ENCODE measurements at regions not wholly inside any gene's neighbourhood (a gene's known extent, or its start where the extent isn't known, plus 50 kb on each side); places are given as distances from the start of the nearest gene placed in this dataset.

DNA sequence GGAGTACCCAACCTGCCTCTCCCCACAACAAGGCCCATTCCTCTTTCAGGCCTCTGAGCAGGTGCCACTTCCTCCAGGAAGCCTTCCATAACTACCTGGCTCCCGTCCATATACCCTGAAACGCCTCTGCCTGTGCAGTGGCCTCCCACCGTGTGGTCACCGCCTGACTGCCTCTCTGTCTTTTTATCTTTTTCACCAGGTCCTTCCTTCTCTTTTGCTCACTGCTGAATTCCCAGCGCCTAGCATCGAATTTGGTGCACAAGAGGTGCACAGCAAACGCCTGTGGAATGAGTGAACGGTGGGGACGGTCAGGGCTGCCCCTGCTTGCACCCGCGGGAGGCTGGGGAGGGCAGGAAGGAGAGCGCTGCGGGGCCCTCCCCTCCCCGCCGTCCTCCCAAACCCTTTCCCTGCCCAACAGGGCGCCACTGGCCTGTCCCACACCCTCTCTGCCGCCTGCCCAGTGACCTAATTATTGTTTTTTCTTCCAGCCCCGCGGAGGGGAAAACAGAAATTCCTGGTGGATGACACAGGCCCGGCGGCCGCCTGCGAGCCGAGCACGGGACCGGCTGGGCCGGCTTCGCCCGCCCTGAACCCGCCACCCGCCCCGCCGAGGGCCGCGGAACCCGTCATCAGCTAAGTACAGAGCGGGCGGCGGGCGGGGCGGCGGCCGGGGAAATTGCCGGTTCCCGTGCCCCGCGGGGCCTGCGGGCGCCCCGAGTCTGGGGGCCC is 140.1 kb downstream of the SMAD6 start:
- Histone ChIP-seq H3K4me3 (ENCODE audit: low read depth, low read length, poor library complexity, severe bottlenecking) (peak overlapping the region; percentile 43), H2AFZ (ENCODE audit: low read length) (no peak overlapping the region), H3K4me1 (ENCODE audit: insufficient read depth, low read length, severe bottlenecking) (peaks cover 7% of the 10 kb centered on the region), H3K9me3 (ENCODE audit: low read length) (no peaks in the 10 kb centered on the region), H3F3A (ENCODE audit: insufficient read depth, low read length) (no peaks in the 10 kb centered on the region), H3K79me2 (ENCODE audit: insufficient read depth, low read length) (no peaks in the 10 kb centered on the region), H3K9ac (ENCODE audit: low read length) (no peak overlapping the region; the same call in 1 of the 2 replicates), H3K27me3 (ENCODE audit: insufficient read depth, low read length) (peaks cover 4% of the 10 kb centered on the region), H4K20me1 (ENCODE audit: insufficient read depth, low read length) (no peaks in the 10 kb centered on the region), H3K27ac (ENCODE audit: low read depth, low read length, poor library complexity, severe bottlenecking) (no peak overlapping the region), H3K36me3 (ENCODE audit: insufficient read depth, low read length) (no peaks in the 10 kb centered on the region), H3K4me2 (ENCODE audit: low read length) (peak overlapping the region; percentile 67), H3K9me2 (ENCODE audit: low read depth, low read length) (no peaks in the 10 kb centered on the region)
- no peak for TF ChIP-seq EZH2 (IDR thresholded peaks at IDR 0.05; ENCODE audit: borderline replicate concordance, low read length)
- TF ChIP-seq, protein P1, sequence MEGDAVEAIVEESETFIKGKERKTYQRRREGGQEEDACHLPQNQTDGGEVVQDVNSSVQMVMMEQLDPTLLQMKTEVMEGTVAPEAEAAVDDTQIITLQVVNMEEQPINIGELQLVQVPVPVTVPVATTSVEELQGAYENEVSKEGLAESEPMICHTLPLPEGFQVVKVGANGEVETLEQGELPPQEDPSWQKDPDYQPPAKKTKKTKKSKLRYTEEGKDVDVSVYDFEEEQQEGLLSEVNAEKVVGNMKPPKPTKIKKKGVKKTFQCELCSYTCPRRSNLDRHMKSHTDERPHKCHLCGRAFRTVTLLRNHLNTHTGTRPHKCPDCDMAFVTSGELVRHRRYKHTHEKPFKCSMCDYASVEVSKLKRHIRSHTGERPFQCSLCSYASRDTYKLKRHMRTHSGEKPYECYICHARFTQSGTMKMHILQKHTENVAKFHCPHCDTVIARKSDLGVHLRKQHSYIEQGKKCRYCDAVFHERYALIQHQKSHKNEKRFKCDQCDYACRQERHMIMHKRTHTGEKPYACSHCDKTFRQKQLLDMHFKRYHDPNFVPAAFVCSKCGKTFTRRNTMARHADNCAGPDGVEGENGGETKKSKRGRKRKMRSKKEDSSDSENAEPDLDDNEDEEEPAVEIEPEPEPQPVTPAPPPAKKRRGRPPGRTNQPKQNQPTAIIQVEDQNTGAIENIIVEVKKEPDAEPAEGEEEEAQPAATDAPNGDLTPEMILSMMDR (IDR thresholded peaks at IDR 0.05; ENCODE audit: low read length): no peak

DNA sequence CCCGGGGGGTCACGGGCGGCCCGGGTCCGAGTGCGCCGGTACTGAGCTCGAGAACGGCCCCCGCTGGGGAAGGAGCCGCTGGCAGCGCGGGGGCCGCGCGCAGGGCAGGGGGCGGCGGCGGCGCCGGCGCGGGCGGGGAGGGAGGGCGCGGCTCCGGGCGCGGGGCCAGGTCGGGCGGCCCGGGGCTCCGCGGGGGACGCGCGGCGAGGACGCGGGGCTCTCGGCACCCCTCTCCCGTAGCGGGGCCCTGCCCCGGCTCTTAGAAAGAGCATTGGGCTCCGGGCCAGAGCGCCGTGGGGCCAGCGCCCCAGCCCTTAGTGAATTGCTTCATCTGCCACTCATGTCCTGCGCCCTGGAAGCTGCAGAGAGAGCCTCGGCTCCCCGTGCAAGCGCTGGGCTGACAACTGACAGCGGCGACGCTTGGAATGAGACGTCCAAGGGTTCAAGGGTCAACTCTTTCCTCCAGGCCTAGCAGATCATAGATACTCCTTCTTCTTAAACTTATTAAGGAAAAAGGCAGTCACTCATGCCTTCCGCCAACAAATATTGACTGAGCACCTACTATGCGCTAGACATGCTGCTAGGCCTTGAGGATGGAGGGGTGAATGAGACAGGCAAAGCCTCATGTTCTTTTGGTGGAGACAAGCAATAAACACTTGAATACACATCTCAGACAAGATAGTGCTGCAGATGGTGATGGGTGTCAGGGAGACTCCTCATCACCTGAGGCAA is 140.8 kb downstream of the SMAD6 start:
- H3K4me2 ChIP-seq (ENCODE audit: low read length): no peak overlapping the region
- H3F3A ChIP-seq (ENCODE audit: insufficient read depth, low read length): no peaks in the 10 kb centered on the region
- H3K4me1 ChIP-seq (ENCODE audit: insufficient read depth, low read length, severe bottlenecking): peaks cover 7% of the 10 kb centered on the region
- no peak overlapping the region for H3K4me3 ChIP-seq (ENCODE audit: low read depth, low read length, poor library complexity, severe bottlenecking)
- no peak for TF ChIP-seq EZH2 (IDR thresholded peaks at IDR 0.05; ENCODE audit: borderline replicate concordance, low read length)
- TF ChIP-seq, protein P1 (IDR thresholded peaks at IDR 0.05; ENCODE audit: low read length): no peak
- H3K36me3 ChIP-seq (ENCODE audit: insufficient read depth, low read length): no peaks in the 10 kb centered on the region
- no peak overlapping the region for H3K9ac ChIP-seq (ENCODE audit: low read length)
- no peaks in the 10 kb centered on the region for H3K79me2 ChIP-seq (ENCODE audit: insufficient read depth, low read length)
- peaks cover 4% of the 10 kb centered on the region for H3K27me3 ChIP-seq (ENCODE audit: insufficient read depth, low read length)
- no peak overlapping the region for H2AFZ ChIP-seq (ENCODE audit: low read length)
- no peaks in the 10 kb centered on the region for H3K9me3 ChIP-seq (ENCODE audit: low read length)
- no peaks in the 10 kb centered on the region for H3K9me2 ChIP-seq (ENCODE audit: low read depth, low read length)
- H3K27ac ChIP-seq (ENCODE audit: low read depth, low read length, poor library complexity, severe bottlenecking): no peak overlapping the region
- H4K20me1 ChIP-seq (ENCODE audit: insufficient read depth, low read length): no peaks in the 10 kb centered on the region

DNA sequence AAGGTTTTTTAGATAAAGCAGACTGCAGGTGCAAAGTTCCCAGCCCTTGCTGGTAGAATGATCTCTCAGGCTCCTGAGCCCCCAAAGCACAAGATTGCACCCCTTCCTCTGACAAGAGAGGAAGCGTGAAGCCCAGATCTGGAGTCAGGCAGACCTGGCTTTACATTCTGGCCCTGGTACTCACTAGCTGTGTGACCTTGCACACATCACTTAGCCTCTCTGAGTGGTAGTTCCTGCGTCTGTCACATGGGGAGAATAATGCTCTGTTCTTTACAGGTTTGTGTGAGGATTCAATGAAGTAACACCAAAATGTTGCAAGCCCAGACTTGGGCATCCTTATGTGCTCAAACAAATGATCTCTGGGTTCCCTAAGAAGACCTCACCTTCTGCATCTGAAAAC is 141.5 kb downstream of the SMAD6 start:
- no peak overlapping the region for H3K27ac ChIP-seq (ENCODE audit: low read depth, low read length, poor library complexity, severe bottlenecking)
- H3F3A ChIP-seq (ENCODE audit: insufficient read depth, low read length): no peaks in the 10 kb centered on the region
- H3K9me2 ChIP-seq (ENCODE audit: low read depth, low read length): no peaks in the 10 kb centered on the region
- H3K79me2 ChIP-seq (ENCODE audit: insufficient read depth, low read length): no peaks in the 10 kb centered on the region
- TF ChIP-seq EZH2 (IDR thresholded peaks at IDR 0.05; ENCODE audit: borderline replicate concordance, low read length): no peak
- TF ChIP-seq, protein P1 (IDR thresholded peaks at IDR 0.05; ENCODE audit: low read length): no peak
- peaks cover 7% of the 10 kb centered on the region for H3K4me1 ChIP-seq (ENCODE audit: insufficient read depth, low read length, severe bottlenecking)
- no peak overlapping the region for H3K4me3 ChIP-seq (ENCODE audit: low read depth, low read length, poor library complexity, severe bottlenecking)
- peaks cover 4% of the 10 kb centered on the region for H3K27me3 ChIP-seq (ENCODE audit: insufficient read depth, low read length)
- H3K9ac ChIP-seq (ENCODE audit: low read length): no peak overlapping the region
- no peak overlapping the region for H2AFZ ChIP-seq (ENCODE audit: low read length)
- H3K36me3 ChIP-seq (ENCODE audit: insufficient read depth, low read length): no peaks in the 10 kb centered on the region
- no peaks in the 10 kb centered on the region for H3K9me3 ChIP-seq (ENCODE audit: low read length)
- no peak overlapping the region for H3K4me2 ChIP-seq (ENCODE audit: low read length)
- H4K20me1 ChIP-seq (ENCODE audit: insufficient read depth, low read length): no peaks in the 10 kb centered on the region
